ENCODE measurements at regions not wholly inside any gene's neighbourhood (a gene's known extent, or its start where the extent isn't known, plus 50 kb on each side); places are given as distances from the start of the nearest gene placed in this dataset.

- DNase-seq = no peak
Observed at GRCh38 chr2:13113002-13113401, 396.3 kb downstream of the TRIB2 start.

- no peak for DNase-seq
Observed at GRCh38 chr2:13114391-13114790, 397.7 kb downstream of the TRIB2 start.

- DNase-seq = no peak
Observed at GRCh38 chr2:13115643-13116042, 398.9 kb downstream of the TRIB2 start.

GRCh38 chr2:13121096-13121495 is 404.4 kb downstream of the TRIB2 start:
- DNase-seq = no peak

- no peak for DNase-seq
Observed at GRCh38 chr2:13128139-13128538, 411.4 kb downstream of the TRIB2 start.

GRCh38 chr2:13135369-13135768 is 418.6 kb downstream of the TRIB2 start:
- no peak for DNase-seq

- no peak for DNase-seq
Observed at GRCh38 chr2:13135856-13136255, 419.1 kb downstream of the TRIB2 start.

- no peak for DNase-seq
Observed at GRCh38 chr2:13137679-13138078, 420.9 kb downstream of the TRIB2 start.

GRCh38 chr2:13141315-13141714 is 424.6 kb downstream of the TRIB2 start:
- no peak for DNase-seq

- DNase-seq = no peak
Observed at GRCh38 chr2:13143451-13143850, 426.7 kb downstream of the TRIB2 start.

- no peak for DNase-seq
Observed at GRCh38 chr2:13156916-13157315, 440.2 kb downstream of the TRIB2 start.

GRCh38 chr2:13158466-13158865 is 441.7 kb downstream of the TRIB2 start:
- DNase-seq = no peak

GRCh38 chr2:13180729-13181128 is 464.0 kb downstream of the TRIB2 start:
- DNase-seq = no peak

GRCh38 chr2:13193075-13193474 is 476.3 kb downstream of the TRIB2 start:
- no peak for DNase-seq

- DNase-seq = no peak
Observed at GRCh38 chr2:13193900-13194299, 477.2 kb downstream of the TRIB2 start.

GRCh38 chr2:13195270-13195669 is 478.5 kb downstream of the TRIB2 start:
- no peak for DNase-seq

GRCh38 chr2:13197248-13197647 is 480.5 kb downstream of the TRIB2 start:
- no peak for DNase-seq

GRCh38 chr2:13201924-13202323 is 485.2 kb downstream of the TRIB2 start:
- no peak for DNase-seq

- no peak for DNase-seq
Observed at GRCh38 chr2:13212115-13212514, 495.4 kb downstream of the TRIB2 start.

GRCh38 chr2:13218205-13218604 is 501.5 kb downstream of the TRIB2 start:
- no peak for DNase-seq

GRCh38 chr2:13227578-13227977 is 510.8 kb downstream of the TRIB2 start:
- DNase-seq = no peak

- DNase-seq = no peak
Observed at GRCh38 chr2:13230221-13230620, 513.5 kb downstream of the TRIB2 start.

- no peak for DNase-seq
Observed at GRCh38 chr2:13240061-13240460, 523.3 kb downstream of the TRIB2 start.

- no peak for DNase-seq
Observed at GRCh38 chr2:13240789-13241487, 524.2 kb downstream of the TRIB2 start.

GRCh38 chr2:13252615-13253014 is 535.9 kb downstream of the TRIB2 start:
- DNase-seq = no peak

All from stimulated activated naive CD4-positive, alpha-beta T cell treated with Interleukin-2 at 50 U/mL for 16 hours (primary cell).